DND-41 (cell line): ENCODE measurements at regions not wholly inside any gene's neighbourhood (a gene's known extent, or its start where the extent isn't known, plus 50 kb on each side); places are given as distances from the start of the nearest gene placed in this dataset.

Experiments
- EZH2 ChIP-seq: IDR thresholded peaks from 3 replicates; pipeline ENCODE4 v1.6.1; 2012; ENCODE audit warnings: borderline replicate concordance, low read depth, mild to moderate bottlenecking, moderate library complexity, low read length, inconsistent platforms; ENCODE audit not compliant: severe bottlenecking
- TF ChIP-seq, protein P1 (sequence below): IDR thresholded peaks from 2 replicates; pipeline ENCODE4 v1.5.1; 2012; ENCODE audit warnings: borderline replicate concordance, low read length, moderate library complexity, mild to moderate bottlenecking; ENCODE audit not compliant: poor library complexity, severe bottlenecking; ENCODE audit errors: extremely low read depth

DNA sequence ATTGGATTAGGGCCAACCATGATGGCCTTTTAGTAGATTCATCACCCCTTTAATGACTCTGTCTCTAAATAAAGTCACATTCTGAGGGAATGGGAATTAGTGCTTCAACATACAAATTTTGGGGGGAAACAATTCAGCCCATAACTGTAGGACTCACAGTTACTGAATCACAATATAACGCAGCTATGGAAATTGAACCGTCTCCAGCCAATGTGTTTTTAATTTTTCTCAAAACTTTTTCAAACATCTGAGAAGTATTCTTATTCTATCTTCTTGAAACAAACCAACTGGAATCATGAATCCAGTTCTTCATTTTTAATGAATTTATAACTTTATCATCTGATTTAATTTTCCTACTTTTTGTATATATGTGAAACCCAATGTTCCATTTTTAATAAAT, 373.1 kb upstream of the SYT4 start:
- TF ChIP-seq, protein P1, sequence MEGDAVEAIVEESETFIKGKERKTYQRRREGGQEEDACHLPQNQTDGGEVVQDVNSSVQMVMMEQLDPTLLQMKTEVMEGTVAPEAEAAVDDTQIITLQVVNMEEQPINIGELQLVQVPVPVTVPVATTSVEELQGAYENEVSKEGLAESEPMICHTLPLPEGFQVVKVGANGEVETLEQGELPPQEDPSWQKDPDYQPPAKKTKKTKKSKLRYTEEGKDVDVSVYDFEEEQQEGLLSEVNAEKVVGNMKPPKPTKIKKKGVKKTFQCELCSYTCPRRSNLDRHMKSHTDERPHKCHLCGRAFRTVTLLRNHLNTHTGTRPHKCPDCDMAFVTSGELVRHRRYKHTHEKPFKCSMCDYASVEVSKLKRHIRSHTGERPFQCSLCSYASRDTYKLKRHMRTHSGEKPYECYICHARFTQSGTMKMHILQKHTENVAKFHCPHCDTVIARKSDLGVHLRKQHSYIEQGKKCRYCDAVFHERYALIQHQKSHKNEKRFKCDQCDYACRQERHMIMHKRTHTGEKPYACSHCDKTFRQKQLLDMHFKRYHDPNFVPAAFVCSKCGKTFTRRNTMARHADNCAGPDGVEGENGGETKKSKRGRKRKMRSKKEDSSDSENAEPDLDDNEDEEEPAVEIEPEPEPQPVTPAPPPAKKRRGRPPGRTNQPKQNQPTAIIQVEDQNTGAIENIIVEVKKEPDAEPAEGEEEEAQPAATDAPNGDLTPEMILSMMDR = no peak
- TF ChIP-seq EZH2 = no peak
